ENCODE measurements at regions not wholly inside any gene's neighbourhood (a gene's known extent, or its start where the extent isn't known, plus 50 kb on each side); places are given as distances from the start of the nearest gene placed in this dataset.

DNA sequence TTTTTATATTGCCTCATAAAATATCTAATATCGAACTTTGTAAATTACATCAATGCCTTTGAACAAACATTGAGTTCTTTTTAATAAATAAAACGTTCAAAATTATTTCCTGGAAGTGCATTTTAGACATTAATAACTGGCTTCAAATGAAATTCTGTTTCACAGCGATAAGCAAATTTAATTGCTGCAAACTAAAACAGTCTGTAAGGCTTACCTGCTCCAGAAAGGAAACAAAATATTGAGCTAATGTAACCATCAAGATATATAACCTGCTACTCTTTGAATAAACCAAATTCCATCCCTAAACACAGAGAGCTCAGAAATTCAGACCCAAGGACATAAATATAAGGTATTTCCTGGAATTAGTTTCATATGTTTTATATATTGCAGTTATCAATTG is 651.3 kb downstream of the MED13L start:
- no peak for TF ChIP-seq EZH2 (IDR thresholded peaks at IDR 0.05; ENCODE audit: low read length, missing control alignments)
- TF ChIP-seq, protein P1, sequence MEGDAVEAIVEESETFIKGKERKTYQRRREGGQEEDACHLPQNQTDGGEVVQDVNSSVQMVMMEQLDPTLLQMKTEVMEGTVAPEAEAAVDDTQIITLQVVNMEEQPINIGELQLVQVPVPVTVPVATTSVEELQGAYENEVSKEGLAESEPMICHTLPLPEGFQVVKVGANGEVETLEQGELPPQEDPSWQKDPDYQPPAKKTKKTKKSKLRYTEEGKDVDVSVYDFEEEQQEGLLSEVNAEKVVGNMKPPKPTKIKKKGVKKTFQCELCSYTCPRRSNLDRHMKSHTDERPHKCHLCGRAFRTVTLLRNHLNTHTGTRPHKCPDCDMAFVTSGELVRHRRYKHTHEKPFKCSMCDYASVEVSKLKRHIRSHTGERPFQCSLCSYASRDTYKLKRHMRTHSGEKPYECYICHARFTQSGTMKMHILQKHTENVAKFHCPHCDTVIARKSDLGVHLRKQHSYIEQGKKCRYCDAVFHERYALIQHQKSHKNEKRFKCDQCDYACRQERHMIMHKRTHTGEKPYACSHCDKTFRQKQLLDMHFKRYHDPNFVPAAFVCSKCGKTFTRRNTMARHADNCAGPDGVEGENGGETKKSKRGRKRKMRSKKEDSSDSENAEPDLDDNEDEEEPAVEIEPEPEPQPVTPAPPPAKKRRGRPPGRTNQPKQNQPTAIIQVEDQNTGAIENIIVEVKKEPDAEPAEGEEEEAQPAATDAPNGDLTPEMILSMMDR (conservative IDR thresholded peaks at IDR 0.05 in 1 of 2, IDR thresholded peaks at IDR 0.05 in 1 of 2; ENCODE audit: low read depth in 1 of 2, low read length in 2 of 2), result no peak

DNA sequence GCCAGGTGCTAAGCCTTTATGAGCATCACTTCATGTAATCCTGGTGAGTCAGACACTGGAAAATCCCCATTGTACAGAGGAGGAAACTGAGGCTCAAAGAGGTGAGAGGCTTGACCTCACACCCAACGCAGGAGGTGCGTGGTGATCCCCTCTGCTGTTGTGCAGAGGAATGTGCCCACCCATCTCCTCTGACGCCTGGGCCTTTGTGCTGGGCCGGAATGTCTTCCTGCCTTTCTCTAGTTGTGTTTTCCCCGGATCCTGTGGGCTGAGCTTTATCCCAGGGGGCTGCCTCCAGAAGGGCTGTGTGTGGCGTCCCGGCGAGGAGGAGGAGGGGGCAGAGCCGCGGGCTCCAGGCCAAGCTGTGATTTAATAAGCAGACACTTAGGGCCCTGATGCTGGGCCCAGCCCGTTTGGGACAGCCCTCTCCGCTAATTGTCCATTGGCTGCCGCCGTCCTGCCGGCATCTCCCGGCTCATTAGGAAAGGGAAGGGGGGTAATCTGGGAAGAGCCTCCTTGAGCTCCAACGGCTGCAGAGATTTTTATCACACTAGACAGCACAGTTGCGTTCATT is 653.6 kb downstream of the MED13L start:
- Histone ChIP-seq H3K79me2 (ENCODE audit: control insufficient read depth, insufficient read depth, low read length) (no peaks in the 10 kb centered on the region), H2AFZ (ENCODE audit: low read length) (no peak overlapping the region), H3K4me3 (replicated peaks in 1 of 4; ENCODE audit: control extremely low read depth in 1 of 4, insufficient read depth in 1 of 4, low read depth in 3 of 4, low read length in 4 of 4) (no peak overlapping the region), H3K4me2 (ENCODE audit: extremely low read depth, insufficient read depth, low read length) (no peak overlapping the region), H3K36me3 (ENCODE audit: control insufficient read depth, insufficient read depth, low read length) (no peaks in the 10 kb centered on the region), H3K27ac (ENCODE audit: insufficient read depth, low read length) (no peak overlapping the region), H3K9ac (ENCODE audit: insufficient read depth, low read length) (no peak overlapping the region), H3K4me1 (ENCODE audit: control insufficient read depth, extremely low read depth, insufficient read depth, low read length) (no peaks in the 10 kb centered on the region), H4K20me1 (ENCODE audit: control insufficient read depth, extremely low read depth, insufficient read depth, low read length) (no peaks in the 10 kb centered on the region), H3K27me3 (ENCODE audit: control insufficient read depth, insufficient read depth, low read length) (no peaks in the 10 kb centered on the region), H3K9me3 (ENCODE audit: control insufficient read depth, insufficient read depth, low read depth, low read length) (no peaks in the 10 kb centered on the region)
- TF ChIP-seq, protein P1 (conservative IDR thresholded peaks at IDR 0.05 in 1 of 2, IDR thresholded peaks at IDR 0.05 in 1 of 2; ENCODE audit: low read depth in 1 of 2, low read length in 2 of 2), result no peak
- no peak for DNase-seq (ENCODE audit: low read depth in 2 of 2)

More for the DNA sequence above, 651.3 kb downstream of the MED13L start:
- no peak overlapping the region for H3K4me2 ChIP-seq (ENCODE audit: extremely low read depth, insufficient read depth, low read length)
- H3K27me3 ChIP-seq (ENCODE audit: control insufficient read depth, insufficient read depth, low read length), result no peaks in the 10 kb centered on the region
- no peaks in the 10 kb centered on the region for H3K36me3 ChIP-seq (ENCODE audit: control insufficient read depth, insufficient read depth, low read length)
- no peaks in the 10 kb centered on the region for H4K20me1 ChIP-seq (ENCODE audit: control insufficient read depth, extremely low read depth, insufficient read depth, low read length)
- H3K27ac ChIP-seq (ENCODE audit: insufficient read depth, low read length), result no peak overlapping the region
- H2AFZ ChIP-seq (ENCODE audit: low read length), result no peak overlapping the region
- no peak for DNase-seq (ENCODE audit: low read depth in 2 of 2)
- no peak overlapping the region for H3K4me3 ChIP-seq (replicated peaks in 1 of 4; ENCODE audit: control extremely low read depth in 1 of 4, insufficient read depth in 1 of 4, low read depth in 3 of 4, low read length in 4 of 4)
- H3K4me1 ChIP-seq (ENCODE audit: control insufficient read depth, extremely low read depth, insufficient read depth, low read length), result no peaks in the 10 kb centered on the region
- H3K79me2 ChIP-seq (ENCODE audit: control insufficient read depth, insufficient read depth, low read length), result no peaks in the 10 kb centered on the region
- no peaks in the 10 kb centered on the region for H3K9me3 ChIP-seq (ENCODE audit: control insufficient read depth, insufficient read depth, low read depth, low read length)
- no peak overlapping the region for H3K9ac ChIP-seq (ENCODE audit: insufficient read depth, low read length)

DNA sequence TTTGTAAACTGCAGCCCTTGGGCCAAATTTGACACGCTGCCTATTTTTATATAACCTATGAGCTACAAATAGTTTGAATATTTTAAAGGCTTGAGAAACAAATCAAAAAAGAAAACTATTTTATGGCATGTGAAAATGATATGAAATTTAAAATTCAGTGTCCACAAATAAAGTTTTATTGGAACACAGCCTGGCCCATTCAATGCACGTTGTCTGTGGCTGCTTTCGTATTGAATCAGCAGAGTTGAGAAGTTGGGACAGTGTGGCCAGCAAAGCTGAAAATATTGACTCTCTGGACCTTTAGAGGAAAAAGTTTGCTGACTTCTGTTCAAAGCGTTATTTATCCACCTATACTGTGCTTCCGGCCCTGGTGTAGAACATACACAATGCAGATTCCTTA is 654.2 kb downstream of the MED13L start:
- no peak overlapping the region for H3K27ac ChIP-seq (ENCODE audit: insufficient read depth, low read length)

More for the DNA sequence above, 654.2 kb downstream of the MED13L start:
- no peak overlapping the region for H3K4me2 ChIP-seq (ENCODE audit: extremely low read depth, insufficient read depth, low read length)
- DNase-seq (ENCODE audit: low read depth in 2 of 2), result no peak
- no peak overlapping the region for H3K9ac ChIP-seq (ENCODE audit: insufficient read depth, low read length)
- H4K20me1 ChIP-seq (ENCODE audit: control insufficient read depth, extremely low read depth, insufficient read depth, low read length), result no peaks in the 10 kb centered on the region
- no peak overlapping the region for H3K4me3 ChIP-seq (replicated peaks in 1 of 4; ENCODE audit: control extremely low read depth in 1 of 4, insufficient read depth in 1 of 4, low read depth in 3 of 4, low read length in 4 of 4)
- H3K27me3 ChIP-seq (ENCODE audit: control insufficient read depth, insufficient read depth, low read length), result no peaks in the 10 kb centered on the region
- H3K9me3 ChIP-seq (ENCODE audit: control insufficient read depth, insufficient read depth, low read depth, low read length), result no peaks in the 10 kb centered on the region
- no peak overlapping the region for H2AFZ ChIP-seq (ENCODE audit: low read length)
- H3K4me1 ChIP-seq (ENCODE audit: control insufficient read depth, extremely low read depth, insufficient read depth, low read length), result no peaks in the 10 kb centered on the region
- H3K79me2 ChIP-seq (ENCODE audit: control insufficient read depth, insufficient read depth, low read length), result no peaks in the 10 kb centered on the region
- H3K36me3 ChIP-seq (ENCODE audit: control insufficient read depth, insufficient read depth, low read length), result no peaks in the 10 kb centered on the region
- TF ChIP-seq EZH2 (IDR thresholded peaks at IDR 0.05; ENCODE audit: low read length, missing control alignments), result no peak
- TF ChIP-seq, protein P1 (conservative IDR thresholded peaks at IDR 0.05 in 1 of 2, IDR thresholded peaks at IDR 0.05 in 1 of 2; ENCODE audit: low read depth in 1 of 2, low read length in 2 of 2), result no peak

Data from fibroblast of lung (primary cell).